Esophagus squamous epithelium (tissue), 5 donors: ENCODE measurements at regions not wholly inside any gene's neighbourhood (a gene's known extent, or its start where the extent isn't known, plus 50 kb on each side); places are given as distances from the start of the nearest gene placed in this dataset.

Experiments
- DNase-seq: peaks from one replicate; lab custom pipeline; 2025; lab: John Stamatoyannopoulos, UW
- H3K27ac ChIP-seq, 4 donors: fragments of 200-600 bp; sonication (generic); one replicate each; pipeline ENCODE4 v1.5.1; 2016 to 2019; ENCODE audit warnings: mild to moderate bottlenecking in 1 of 4
- H3K27me3 ChIP-seq, 4 donors: fragments of 200-600 bp; sonication (generic); 1 replicate in 3 of 4; 2 replicates in 1 of 4; pipeline versions ENCODE4 v1.5.1 to v1.6.0; 2017 to 2021; ENCODE audit warnings: antibody characterized with exemption in 1 of 4
- H3K36me3 ChIP-seq, 3 donors: fragments of 200-600 bp; sonication (generic); one replicate each; pipeline ENCODE4 v1.5.1; 2016 to 2019
- H3K4me1 ChIP-seq, 3 donors: fragments of 200-600 bp; sonication (generic); one replicate each; pipeline ENCODE4 v1.5.1; 2017 to 2019
- H3K4me3 ChIP-seq, 4 donors: fragments of 200-600 bp; sonication (generic); 1 replicate in 3 of 4; 2 replicates in 1 of 4; pipeline ENCODE4 v1.5.1; 2016 to 2019; ENCODE audit warnings: mild to moderate bottlenecking in 2 of 4, moderate library complexity in 1 of 4
- H3K9me3 ChIP-seq, 3 donors: fragments of 200-600 bp; sonication (generic); one replicate each; pipeline ENCODE4 v1.5.1; 2016 to 2019
- CTCF ChIP-seq, 6 experiments: fragments of 450-650 bp in 4 of 6; fragments of 200-600 bp in 2 of 6; sonication (generic) in 2 of 6; IDR thresholded peaks; one replicate each; pipeline ENCODE4 v1.5.1; 2016 to 2019; ENCODE audit warnings: antibody characterized with exemption in 6 of 6, mild to moderate bottlenecking in 4 of 6, moderate library complexity in 4 of 6
- POLR2A ChIP-seq, 4 donors: fragments of 450-650 bp; IDR thresholded peaks; one replicate each; pipeline ENCODE4 v1.6.1; 2017; ENCODE audit warnings: antibody characterized with exemption in 4 of 4, mild to moderate bottlenecking in 4 of 4, moderate library complexity in 3 of 4
- whole genome bisulfite sequencing, 2 donors: methylation state at CpG; one replicate each; pipeline ENCODE4 v1.1.5; 2018; 5-methylcytosine and 5-hydroxymethylcytosine counted together
- intact Hi-C: fragments of 100-400 bp; cut with DNase I; formaldehyde crosslinking; loops from one replicate; pipeline ENCODE4 v1.15.0; 2022
- donor health status: DM: yes; HTN: yes; CAD: no.

- no peak for DNase-seq
- Histone ChIP-seq H3K4me3 (no peak overlapping the region), H3K9me3 (no peaks in the 10 kb centered on the region), H3K27me3 (no peaks in the 10 kb centered on the region), H3K4me1 (no peaks in the 10 kb centered on the region), H3K36me3 (no peaks in the 10 kb centered on the region), H3K27ac (no peak overlapping the region)
- 39 to 77% methylated on average over 2 of the region's 2 CpGs for WGBS, 2 donors
- TF ChIP-seq CTCF (IDR thresholded peaks at IDR 0.05), result no peak
- TF ChIP-seq POLR2A (IDR thresholded peaks at IDR 0.05), result no peak
- intact Hi-C loops, result no loop called here
Measured at GRCh38 chr13:78370231-78370630, 233.1 kb downstream of the POU4F1 start.

- WGBS, 2 donors, result 64 to 71% methylated on average over 5 of the region's 5 CpGs
- TF ChIP-seq CTCF (IDR thresholded peaks at IDR 0.05) (no peak), POLR2A (IDR thresholded peaks at IDR 0.05) (no peak)
- intact Hi-C loops, result no loop called here
Measured at GRCh38 chr13:78364711-78365110, 238.6 kb downstream of the POU4F1 start.

DNA sequence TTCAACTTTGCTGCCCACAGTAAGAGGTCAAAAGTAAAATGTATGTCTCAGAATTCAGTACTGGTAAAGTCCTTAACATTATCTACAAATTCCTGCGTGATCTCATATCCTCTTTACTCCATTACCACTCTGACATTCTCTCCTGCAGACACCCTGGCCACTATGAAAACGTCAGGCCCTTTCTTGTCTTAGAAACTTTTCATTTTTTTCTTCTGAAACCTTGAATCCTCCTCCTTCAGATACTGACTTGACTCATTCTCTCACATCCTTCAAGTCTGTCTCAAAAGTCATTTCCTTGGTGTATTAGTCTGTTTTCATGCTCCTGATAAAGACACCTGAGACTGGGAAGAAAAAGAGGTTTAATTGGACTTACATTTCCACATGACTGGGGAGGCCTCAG lies 262.3 kb downstream of the POU4F1 start:
- TF ChIP-seq CTCF (IDR thresholded peaks at IDR 0.05) (no peak), POLR2A (IDR thresholded peaks at IDR 0.05) (no peak)
- H3K4me1 ChIP-seq, result no peaks in the 10 kb centered on the region
- no peak overlapping the region for H3K27ac ChIP-seq
- no peaks in the 10 kb centered on the region for H3K36me3 ChIP-seq
- no peak for DNase-seq
- no peak overlapping the region for H3K4me3 ChIP-seq
- H3K27me3 ChIP-seq, result no peaks in the 10 kb centered on the region
- H3K9me3 ChIP-seq, result no peaks in the 10 kb centered on the region
- WGBS, 2 donors, result 41 to 42% methylated on average over 2 of the region's 2 CpGs
- intact Hi-C loops, result no loop called here

More at GRCh38 chr13:78364711-78365110, 238.6 kb downstream of the POU4F1 start:
- no peaks in the 10 kb centered on the region for H3K9me3 ChIP-seq
- H3K36me3 ChIP-seq, result no peaks in the 10 kb centered on the region
- no peaks in the 10 kb centered on the region for H3K27me3 ChIP-seq
- H3K4me1 ChIP-seq, result no peaks in the 10 kb centered on the region
- H3K4me3 ChIP-seq, result no peak overlapping the region
- H3K27ac ChIP-seq, result no peak overlapping the region
- DNase-seq, result no peak

DNA sequence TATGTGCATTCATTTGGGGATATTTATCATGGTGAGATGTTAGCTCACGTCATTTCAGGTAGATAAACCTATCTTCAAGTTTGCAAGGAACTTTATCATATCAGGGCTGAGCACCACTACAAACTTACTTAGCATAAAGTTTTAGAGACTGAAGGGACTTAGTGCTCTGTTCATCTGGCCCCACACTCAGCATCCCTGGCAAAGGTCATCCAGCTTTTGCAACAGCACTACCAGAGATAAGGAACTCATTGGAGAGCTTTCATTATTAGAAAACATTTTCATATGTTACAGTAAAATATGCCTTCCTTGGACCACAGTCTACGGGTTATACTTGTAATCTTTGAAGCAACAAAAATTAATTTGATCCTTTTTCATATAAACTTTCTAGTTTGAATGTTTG lies 263.4 kb downstream of the POU4F1 start:
- Histone ChIP-seq H3K27me3 (no peaks in the 10 kb centered on the region), H3K27ac (no peak overlapping the region), H3K4me3 (no peak overlapping the region), H3K36me3 (no peaks in the 10 kb centered on the region), H3K4me1 (no peaks in the 10 kb centered on the region), H3K9me3 (no peaks in the 10 kb centered on the region)
- 41% methylated on average over 2 of the region's 2 CpGs for WGBS, 2 donors
- TF ChIP-seq POLR2A (IDR thresholded peaks at IDR 0.05) (no peak), CTCF (IDR thresholded peaks at IDR 0.05) (no peak)
- no peak for DNase-seq
- intact Hi-C loops, result no loop called here

DNA sequence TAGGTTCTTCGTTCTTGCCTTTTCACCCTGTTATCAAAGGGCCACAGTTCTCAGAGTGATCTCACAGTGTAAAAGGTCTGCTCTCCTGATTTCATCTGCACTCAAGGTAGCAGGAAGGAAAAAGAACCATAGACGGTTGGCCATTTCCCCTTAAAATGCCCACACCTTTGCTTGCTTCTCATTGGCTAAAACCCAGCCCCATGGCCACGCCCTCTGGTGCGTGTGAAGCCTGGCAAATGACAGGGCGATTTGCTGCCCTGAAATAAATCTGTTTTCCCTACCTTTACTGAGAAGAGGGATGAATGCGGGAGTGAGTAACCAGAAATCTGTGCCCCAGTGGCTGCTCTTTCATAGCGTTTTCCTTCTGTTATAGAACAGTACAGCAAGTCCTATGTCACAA lies 269.3 kb downstream of the POU4F1 start:
- H3K4me3 ChIP-seq, result no peak overlapping the region
- H3K4me1 ChIP-seq, result no peaks in the 10 kb centered on the region
- intact Hi-C loops, result no loop called here
- no peaks in the 10 kb centered on the region for H3K9me3 ChIP-seq
- H3K36me3 ChIP-seq, result no peaks in the 10 kb centered on the region
- TF ChIP-seq POLR2A (IDR thresholded peaks at IDR 0.05) (no peak), CTCF (IDR thresholded peaks at IDR 0.05) (no peak)
- 48 to 50% methylated on average over 7 of the region's 7 CpGs for WGBS, 2 donors
- no peak for DNase-seq
- no peaks in the 10 kb centered on the region for H3K27me3 ChIP-seq
- H3K27ac ChIP-seq, result no peak overlapping the region
